Stimulated activated CD8-positive, alpha-beta memory T cell treated with anti-CD3 and anti-CD28 coated beads, Interleukin-7, amount 100 ng/mL, for 48 hours (primary cell): ENCODE measurements at regions not wholly inside any gene's neighbourhood (a gene's known extent, or its start where the extent isn't known, plus 50 kb on each side); places are given as distances from the start of the nearest gene placed in this dataset.
"Not testable (repeated sequence)": the region's sequence is repeated elsewhere in the genome, so short reads cannot be mapped to it uniquely, and the experiment has no call there.

Experiments
- DNase-seq, 2 donors: peaks; one replicate each; pipeline ENCODE4 v3.0.0-alpha.2; 2020; ENCODE audit warnings: low read depth in 1 of 2; ENCODE audit errors: extremely low read depth in 1 of 2

DNA sequence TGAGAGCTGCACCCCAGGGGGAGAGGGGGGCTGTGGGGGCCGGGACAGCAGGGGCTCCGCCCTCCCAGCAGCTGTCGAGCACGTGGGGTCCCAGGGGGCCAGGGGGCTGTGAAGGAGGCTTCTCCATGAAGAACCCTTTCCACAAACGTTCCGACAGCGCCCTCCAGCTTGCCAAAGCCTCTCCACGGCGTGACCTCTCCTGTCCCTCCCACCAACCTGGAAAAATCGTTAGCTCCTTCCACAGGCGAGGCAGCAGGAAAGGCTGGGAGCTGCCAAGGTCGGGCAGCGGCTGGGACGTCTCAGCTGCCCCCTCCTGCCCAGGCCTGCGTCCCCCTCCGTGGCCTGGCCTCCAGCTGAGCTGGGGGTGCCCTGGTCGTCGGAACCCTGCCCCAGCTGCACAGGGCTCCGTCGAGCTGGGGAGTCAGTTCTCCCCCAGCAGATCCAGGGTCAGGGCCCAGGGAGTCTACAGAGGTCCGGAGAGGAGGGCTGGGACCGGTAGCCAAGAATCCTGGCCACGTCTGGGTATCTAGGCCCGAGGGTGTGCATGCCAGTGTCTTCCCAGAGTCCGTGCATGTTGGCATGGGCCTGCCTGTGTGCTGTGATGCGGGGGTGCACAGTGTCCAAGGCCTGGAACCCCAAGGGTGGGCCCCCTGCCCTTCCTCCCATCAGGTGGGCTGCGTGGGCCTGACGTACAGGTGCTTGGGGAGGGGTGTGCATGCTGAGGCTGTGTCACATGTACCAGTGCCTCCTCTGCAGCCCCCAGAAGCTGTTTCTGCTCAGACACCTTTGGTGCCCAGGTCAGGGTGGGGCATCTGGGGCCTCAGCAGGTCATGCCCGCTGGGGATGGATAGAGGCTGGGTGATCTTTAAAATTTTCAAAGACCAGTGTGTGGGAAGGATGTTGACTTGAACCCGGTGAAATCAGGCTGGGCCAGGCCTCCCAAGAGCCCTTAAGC lies 66.5 kb downstream of the UNCX start:
- no peak for DNase-seq

GRCh38 chr7:1300206-1300605 lies 67.5 kb downstream of the UNCX start:
- DNase-seq, result no peak

GRCh38 chr7:1300636-1301035 lies 68.0 kb downstream of the UNCX start:
- no peak for DNase-seq

DNA sequence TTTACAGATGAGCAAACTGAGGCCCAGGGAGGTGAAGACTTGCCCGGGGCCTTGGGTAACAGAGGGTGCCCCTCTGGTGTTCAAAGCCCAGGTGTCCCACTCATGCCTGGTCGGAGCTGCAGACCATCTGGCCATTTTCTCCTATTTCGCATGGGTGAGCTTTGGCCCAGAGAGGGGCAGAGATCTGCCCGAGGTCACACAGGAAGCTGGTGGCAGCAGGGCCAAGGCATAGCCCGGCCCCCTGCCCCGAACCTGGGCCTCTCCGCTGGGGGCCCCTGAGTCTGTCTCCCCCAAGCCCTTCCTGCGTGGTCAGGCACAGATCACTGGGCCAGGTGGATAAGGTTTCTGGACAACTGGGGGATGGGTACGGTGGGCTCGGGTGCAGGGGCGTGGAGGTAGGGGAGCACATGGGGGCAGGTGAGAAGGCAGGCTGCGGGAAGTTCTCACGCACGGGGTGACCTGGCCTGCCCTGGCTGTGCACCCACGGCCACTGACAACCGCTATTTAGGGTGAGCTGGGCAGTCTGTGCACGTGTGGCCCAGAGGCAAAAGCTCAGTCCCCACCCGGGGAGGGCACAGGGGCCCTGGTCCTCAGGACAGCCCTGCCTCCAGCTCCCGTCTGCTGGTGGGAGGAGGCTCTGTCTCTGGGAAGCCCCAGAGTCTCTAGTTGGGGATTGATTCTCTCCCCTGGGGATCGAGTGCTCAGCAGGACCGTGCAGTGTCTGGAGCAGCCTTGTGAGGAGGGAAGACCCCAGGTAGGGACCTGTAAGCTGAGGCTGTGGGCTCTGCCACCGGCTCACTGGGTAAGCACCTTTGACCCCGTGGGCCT lies 68.6 kb downstream of the UNCX start:
- no peak for DNase-seq

GRCh38 chr7:1301882-1302251 lies 69.2 kb downstream of the UNCX start:
- DNase-seq, result no peak

DNA sequence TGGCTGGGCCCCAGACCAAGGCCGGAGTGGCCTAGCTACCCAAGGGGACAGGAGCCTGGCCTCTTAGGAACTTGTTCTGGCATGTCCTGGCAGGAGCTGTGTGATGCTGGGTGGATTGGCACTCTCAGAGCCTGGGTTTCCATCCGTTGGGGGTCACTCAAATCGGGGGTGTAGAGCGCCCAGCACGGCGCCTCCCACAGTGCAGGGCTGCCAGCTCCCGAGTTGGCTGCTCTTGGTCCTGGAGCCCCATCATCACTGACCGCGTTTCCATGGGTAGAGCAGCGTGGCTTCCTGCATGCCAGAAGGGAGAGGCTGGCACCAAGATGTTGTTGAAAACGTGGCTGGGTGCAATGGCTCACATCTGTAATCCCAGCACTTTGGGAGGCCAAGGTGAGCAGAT lies 70.3 kb downstream of the UNCX start:
- DNase-seq, result no peak

DNA sequence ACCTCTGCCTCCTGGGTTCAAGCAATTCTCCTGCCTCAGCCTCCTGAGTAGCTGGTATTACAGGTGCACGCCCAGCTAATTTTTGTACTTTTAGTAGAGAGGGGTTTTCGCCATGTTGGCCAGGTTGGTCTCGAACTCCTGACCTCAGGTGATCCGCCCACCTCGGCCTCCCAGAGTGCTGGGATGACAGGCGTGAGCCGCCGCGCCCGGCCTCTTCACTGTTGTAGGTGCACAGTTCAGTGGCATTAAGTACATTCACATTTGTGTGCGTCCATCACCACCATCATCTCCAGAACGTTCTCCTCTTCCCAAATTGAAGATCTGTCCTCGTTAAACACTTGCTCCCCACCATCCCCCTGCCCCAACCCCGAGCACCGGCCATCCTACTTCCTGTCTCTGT lies 71.3 kb downstream of the UNCX start:
- not testable (repeated sequence) for DNase-seq

GRCh38 chr7:1305873-1306272 lies 73.2 kb downstream of the UNCX start:
- DNase-seq, result no peak

GRCh38 chr7:1307828-1308227 lies 75.2 kb downstream of the UNCX start:
- DNase-seq, result no peak

- no peak for DNase-seq
Measured at GRCh38 chr7:1309290-1309689, 76.6 kb downstream of the UNCX start.

DNA sequence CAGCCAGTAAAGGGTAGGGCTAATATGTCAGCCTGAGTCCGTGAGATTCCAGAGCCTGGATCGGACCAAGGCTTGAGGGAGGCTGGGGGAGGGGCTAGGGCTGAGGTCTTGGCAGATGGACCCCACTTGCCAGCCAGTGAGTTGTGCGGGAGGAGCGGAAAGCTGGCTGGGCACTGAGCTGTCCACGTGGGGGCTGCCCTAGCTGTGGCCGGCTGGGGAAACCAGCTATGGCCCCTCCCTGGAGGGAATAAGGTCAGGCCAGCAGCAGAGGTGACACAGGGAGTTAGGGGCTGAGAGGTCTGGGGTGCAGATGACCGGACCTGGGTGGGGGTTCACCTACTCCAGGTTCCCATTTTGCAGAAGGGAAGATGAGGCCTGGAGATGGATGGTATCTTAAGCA lies 77.3 kb downstream of the UNCX start:
- no peak for DNase-seq

DNA sequence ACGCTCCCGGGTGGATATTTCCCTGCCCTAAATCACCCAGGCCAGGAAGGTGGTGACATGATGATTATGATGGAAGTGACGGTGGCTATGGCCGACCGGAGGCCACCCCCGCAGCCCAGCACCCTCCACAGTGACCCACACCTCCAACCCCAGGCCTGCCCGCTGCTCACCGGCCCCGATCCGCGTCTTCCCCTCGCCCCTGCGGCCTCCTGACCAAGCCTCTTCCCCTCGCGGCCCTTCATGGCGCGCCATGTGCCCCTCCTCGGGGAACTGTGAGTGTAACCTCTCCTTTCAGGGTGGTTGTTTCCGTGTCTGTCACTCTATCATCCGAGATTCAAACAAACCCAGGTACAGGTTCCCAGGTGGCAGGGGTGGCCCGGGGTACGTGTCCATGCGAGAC lies 78.3 kb downstream of the UNCX start:
- no peak for DNase-seq

DNA sequence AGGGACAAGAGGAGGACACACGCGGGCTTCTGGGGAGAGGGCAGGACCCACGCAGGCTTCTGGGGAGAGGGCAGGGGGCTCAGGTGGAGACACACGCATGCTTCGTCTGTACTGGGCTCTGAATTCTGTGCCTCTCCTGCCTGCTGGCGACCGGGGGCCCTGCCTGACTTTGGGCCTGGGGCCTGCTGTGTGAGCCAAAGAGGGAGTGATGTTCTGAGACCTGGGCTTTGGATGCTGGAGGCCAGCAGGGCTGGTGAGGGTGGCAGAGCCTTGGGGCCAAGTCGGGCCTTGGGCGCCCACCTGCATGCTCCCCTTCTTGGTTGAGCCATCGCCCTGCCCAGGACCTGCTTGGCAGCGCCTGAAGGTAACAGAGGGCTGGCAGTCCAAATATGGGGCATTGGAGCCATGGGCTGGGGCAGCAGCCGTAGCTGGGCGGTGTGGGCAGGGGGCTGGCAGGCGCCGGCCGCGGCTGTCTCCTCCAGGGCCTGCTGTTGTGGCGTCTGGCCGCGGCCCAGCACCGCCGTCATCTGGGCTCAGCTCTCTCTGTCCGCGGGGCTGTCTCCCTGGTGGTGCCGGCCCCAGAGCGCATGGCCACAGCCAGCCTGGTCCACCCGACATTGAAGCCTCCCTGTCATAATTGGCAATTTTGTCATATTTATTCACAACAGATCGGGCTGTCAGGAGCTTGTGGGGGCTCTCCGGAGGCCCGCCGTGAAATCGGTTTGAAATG lies 78.9 kb downstream of the UNCX start:
- DNase-seq, result no peak

GRCh38 chr7:1312136-1313070 lies 79.7 kb downstream of the UNCX start:
- DNase-seq, result no peak

- no peak for DNase-seq
Measured at GRCh38 chr7:1313613-1314012, 80.9 kb downstream of the UNCX start.

GRCh38 chr7:1314021-1314907 lies 81.6 kb downstream of the UNCX start:
- no peak for DNase-seq

GRCh38 chr7:1314908-1315450 lies 82.3 kb downstream of the UNCX start:
- DNase-seq, result no peak

- DNase-seq, result no peak
Measured at GRCh38 chr7:1316086-1316485, 83.4 kb downstream of the UNCX start.

- no peak for DNase-seq
Measured at GRCh38 chr7:1317646-1318045, 85.0 kb downstream of the UNCX start.
